ENCODE measurements at regions not wholly inside any gene's neighbourhood (a gene's known extent, or its start where the extent isn't known, plus 50 kb on each side); places are given as distances from the start of the nearest gene placed in this dataset.
A peak's percentile ranks its signal among the peaks of the same experiment; 100 is the strongest.

DNA sequence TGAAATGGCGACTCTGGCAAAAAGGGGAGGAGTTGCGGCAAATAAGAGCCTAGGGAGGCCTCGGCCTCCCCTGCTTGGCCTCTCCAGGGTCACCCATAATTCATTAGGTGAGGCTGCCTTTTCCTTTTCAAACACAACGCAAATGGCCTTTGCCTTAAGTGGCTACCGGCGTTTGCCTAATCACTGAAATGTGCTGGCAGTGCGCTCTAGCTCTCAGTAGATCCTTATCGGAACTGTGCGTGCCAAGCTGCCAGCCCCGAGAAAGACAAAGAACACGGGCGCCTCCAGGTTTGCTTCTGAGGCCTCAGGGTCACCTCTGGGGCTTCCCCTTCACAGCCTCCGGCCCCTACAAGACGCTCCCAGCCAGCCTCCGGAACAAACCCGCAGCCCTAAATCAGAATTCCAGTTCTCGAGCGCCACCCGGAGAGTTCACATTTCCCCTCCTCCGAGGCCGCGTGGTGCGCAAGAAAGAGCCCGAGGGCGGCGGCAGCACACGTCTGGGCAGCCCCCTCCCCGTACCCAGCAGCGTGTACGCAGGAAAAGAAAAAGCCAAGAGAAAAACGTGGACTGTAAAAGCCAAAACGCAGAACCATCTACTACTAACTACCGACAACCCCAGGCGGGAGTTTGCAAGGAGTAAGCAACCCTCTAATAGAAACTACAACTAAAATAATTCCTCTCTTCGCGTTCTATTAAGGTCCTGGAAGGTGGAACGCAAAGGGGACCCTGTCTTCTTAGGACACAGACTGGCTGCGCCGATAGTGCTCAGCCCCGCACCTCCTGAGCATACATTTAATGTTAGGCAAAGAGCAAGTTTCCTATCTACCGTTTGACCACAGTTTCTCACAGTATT, 76.5 kb upstream of the BCOR start:
- WGBS (ENCODE audit: missing lambda C conversion rate): 94% methylated on average over 33 of the region's 41 CpGs
- TF ChIP-seq PHF8 (IDR thresholded peaks at IDR 0.05; ENCODE audit: borderline replicate concordance, low read depth) (no peak), MYC (IDR thresholded peaks at IDR 0.05; ENCODE audit: borderline replicate concordance, low read length) (no peak), ZFP36 (IDR thresholded peaks at IDR 0.05; ENCODE audit: borderline replicate concordance, partially characterized antibody) (no peak), ELK1 (IDR thresholded peaks at IDR 0.05; ENCODE audit: low read depth, low read length) (no peak), FOXS1 (CRISPR knock-in tag; IDR thresholded peaks at IDR 0.05) (no peak), FOSB (CRISPR knock-in tag; IDR thresholded peaks at IDR 0.05) (no peak), RCOR1 (IDR thresholded peaks at IDR 0.05; ENCODE audit: low read depth, low read length) (no peak), RFX5 (IDR thresholded peaks at IDR 0.05) (no peak)
- Histone ChIP-seq H3K4me2 (peak overlapping the region; percentile 94), H3K4me3 (peak overlapping the region; percentile 58), H3K9me3 (no peaks in the 10 kb centered on the region), H3K4me1 (peaks cover 12% of the 10 kb centered on the region), H3K27ac (peak overlapping the region; percentile 90 to 96)
- ChIA-PET CTCF (no interaction called here), POLR2A (no interaction called here)
- FAIRE-seq (no peak), ATAC-seq (no peak), DNase-seq (ENCODE audit: low read depth in 1 of 2, low spot score in 1 of 2) (no peak)

DNA sequence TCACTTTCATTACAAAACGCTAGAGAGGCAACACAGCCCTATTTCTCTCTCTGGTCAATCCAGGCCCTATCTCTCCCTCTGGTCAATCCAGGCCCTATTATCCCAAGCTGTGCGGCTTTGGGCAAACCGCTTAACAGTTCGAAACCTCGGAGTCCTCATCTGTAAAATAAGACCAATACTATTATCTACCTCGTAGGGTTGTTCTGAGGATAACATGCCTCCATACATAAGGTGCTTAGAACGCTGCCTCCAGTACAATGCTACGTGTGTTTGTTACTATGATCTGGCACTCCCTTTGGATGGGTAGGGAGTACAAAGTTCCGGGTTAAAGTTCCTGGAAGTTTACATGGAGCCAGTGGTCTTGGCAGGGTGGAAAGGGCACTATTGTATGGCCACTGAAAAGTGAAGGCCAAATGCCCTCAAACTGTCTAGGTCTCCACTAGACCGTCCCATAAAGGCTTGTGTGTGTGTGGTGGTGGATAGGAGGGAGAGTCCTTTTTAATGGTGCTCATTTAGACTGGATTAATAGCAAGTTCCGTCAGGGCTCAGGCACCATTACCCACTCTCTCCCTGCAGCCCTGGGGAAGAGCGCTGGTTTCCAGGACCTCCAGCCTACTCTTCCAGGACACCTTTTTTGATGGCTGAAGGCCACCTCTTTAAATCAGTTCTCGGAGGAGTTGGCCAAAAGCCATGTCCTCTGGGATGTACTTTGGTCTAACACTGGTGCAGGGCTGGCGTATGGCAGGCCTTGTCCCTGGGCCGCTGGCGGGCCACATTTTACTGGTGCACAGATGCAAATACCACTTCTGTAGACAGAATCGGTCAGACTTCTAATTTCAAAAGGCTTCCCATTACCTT, 75.6 kb upstream of the BCOR start:
- ATAC-seq (no peak), FAIRE-seq (no peak), DNase-seq (ENCODE audit: low read depth in 1 of 2, low spot score in 1 of 2) (no peak)
- no peaks in the 10 kb centered on the region for H3K9me3 ChIP-seq
- no peak overlapping the region for H3K4me3 ChIP-seq
- no peak for TF ChIP-seq PHF8 (IDR thresholded peaks at IDR 0.05; ENCODE audit: borderline replicate concordance, low read depth)
- TF ChIP-seq PBX3 (IDR thresholded peaks at IDR 0.05): no peak
- no peak overlapping the region for H3K4me2 ChIP-seq
- POLR2A ChIA-PET: no interaction called here
- no peak overlapping the region for H3K27ac ChIP-seq
- peaks cover 17% of the 10 kb centered on the region for H3K4me1 ChIP-seq
- 87% methylated on average over 17 of the region's 17 CpGs for WGBS (ENCODE audit: missing lambda C conversion rate)
- CTCF ChIA-PET: no interaction called here

DNA sequence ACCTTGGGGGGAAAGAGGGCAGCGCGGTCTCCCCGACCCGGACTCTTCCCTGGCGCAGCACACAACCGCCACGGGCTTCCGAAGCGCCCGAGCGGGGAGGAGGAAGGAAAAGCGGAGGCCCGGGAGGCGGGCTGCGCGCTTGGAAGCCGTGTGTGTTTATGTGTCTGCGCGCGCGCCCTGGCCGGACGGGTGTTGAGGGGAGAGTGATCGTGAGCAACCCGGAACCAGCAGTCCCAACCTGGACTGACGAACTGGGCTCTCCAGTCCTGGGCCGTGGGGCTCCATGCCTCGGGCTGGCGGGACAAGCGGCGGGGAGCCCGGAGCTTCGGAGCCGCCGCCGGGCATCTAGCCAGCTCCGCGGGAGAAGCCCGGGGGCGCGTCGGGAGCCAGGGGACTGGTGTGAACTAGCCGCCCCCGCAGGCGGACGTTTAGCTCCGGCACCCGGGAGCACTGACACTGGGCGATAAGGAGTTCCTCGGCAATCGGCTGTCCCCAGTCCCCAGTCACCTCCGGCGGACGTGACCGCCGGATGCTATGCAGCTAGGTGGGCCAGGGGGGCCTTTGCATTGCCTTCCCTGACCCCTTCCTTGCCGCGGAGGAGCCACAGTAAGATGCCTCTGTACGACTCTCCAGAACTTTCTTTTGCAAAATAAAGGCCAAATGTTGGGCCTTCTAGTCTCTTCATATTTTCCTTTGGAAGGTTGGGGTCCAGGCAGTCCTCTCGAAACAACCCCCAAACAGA, 74.8 kb upstream of the BCOR start:
- CTCF ChIA-PET: no interaction called here
- WGBS (ENCODE audit: missing lambda C conversion rate): 94% methylated on average over 24 of the region's 60 CpGs
- no peak overlapping the region for H3K27ac ChIP-seq
- H3K9me3 ChIP-seq: no peaks in the 10 kb centered on the region
- no peak for TF ChIP-seq EHMT2 (IDR thresholded peaks at IDR 0.05; ENCODE audit: low read depth)
- no peak for TF ChIP-seq HES2 (IDR thresholded peaks at IDR 0.05)
- TF ChIP-seq CEBPB (IDR thresholded peaks at IDR 0.05): no peak
- TF ChIP-seq NPAS2 (CRISPR knock-in tag; IDR thresholded peaks at IDR 0.05; ENCODE audit: borderline replicate concordance): no peak
- TF ChIP-seq POLR2A (IDR thresholded peaks at IDR 0.05; ENCODE audit: low read length): no peak
- no peak for TF ChIP-seq POLR2AphosphoS2 (conservative IDR thresholded peaks at IDR 0.05; ENCODE audit: low read length)
- no peak for TF ChIP-seq CHD2 (IDR thresholded peaks at IDR 0.05; ENCODE audit: low read length, partially characterized antibody)
- TF ChIP-seq ELK1 (IDR thresholded peaks at IDR 0.05; ENCODE audit: low read depth, low read length): no peak
- no peak for TF ChIP-seq RARB (CRISPR knock-in tag; IDR thresholded peaks at IDR 0.05)
- POLR2A ChIA-PET: no interaction called here
- no peak overlapping the region for H3K4me2 ChIP-seq
- H3K4me3 ChIP-seq: no peak overlapping the region
- FAIRE-seq: no peak
- no peak for ATAC-seq
- no peak for DNase-seq (ENCODE audit: low read depth in 1 of 2, low spot score in 1 of 2)
- H3K4me1 ChIP-seq: peaks cover 17% of the 10 kb centered on the region
